ENCODE measurements at regions not wholly inside any gene's neighbourhood (a gene's known extent, or its start where the extent isn't known, plus 50 kb on each side); places are given as distances from the start of the nearest gene placed in this dataset.

DNA sequence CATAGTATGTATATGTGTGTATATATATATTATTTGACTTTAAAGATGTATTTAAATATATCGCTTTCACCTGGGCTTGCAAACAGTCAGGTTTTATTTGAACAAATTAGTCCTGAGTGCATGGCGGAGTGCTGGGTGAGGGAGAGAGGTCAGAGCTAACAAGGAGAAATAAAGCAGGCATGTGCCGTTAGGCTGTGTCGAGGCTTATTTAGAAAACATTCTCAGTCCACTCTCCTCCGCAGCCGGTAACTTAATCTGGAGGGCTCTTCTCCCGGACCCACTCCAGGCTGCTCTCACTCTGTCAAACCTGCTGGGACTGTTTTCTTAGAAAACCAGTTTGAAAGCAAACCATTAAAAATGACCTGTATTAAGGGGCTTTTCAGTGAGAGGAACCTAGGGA is 455.9 kb downstream of the MN1 start:
- no peak for DNase-seq (ENCODE audit: low read depth in 2 of 3, low spot score in 2 of 3)

DNA sequence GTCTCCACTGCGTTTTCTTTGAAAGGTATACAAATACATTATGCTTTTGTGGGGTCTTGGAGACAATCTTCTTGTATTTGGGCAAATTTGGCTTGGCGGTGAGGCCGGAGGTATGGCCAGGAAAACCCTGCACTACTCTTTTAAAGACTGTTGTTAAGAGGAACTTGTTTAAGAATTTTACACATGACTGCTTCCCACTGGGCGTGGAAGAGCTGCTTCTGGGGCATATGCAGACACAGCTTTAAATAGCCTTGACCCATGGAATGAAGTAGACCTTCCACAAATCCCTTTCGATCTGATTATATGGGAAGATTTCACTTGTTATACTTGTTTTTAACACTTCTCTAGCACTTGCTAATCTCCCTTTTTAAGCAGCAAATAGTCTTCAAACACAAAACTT is 453.6 kb downstream of the MN1 start:
- no peak for DNase-seq (ENCODE audit: low read depth in 2 of 3, low spot score in 2 of 3)

DNA sequence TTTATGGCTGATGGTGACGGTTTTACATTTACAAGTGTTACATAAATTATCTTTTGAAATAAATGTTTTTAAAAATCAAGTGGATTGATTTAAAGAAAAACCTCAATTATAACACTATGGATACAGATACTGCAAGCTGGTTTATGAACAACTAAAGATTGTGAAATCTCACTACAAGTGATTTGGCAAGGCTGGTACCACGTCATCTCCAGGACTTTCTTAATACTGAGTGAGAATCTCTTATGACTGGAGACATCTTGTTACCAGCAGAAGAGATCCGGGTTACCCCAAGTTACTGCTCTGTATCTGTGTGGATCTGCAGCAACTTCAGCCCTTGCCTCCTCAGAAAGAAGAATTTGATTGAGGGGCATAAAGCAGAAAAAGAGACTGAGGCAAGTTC is 452.9 kb downstream of the MN1 start:
- DNase-seq (ENCODE audit: low read depth in 2 of 3, low spot score in 2 of 3), result no peak

- DNase-seq (ENCODE audit: low read depth in 2 of 3, low spot score in 2 of 3), result no peak
These were observed 452.1 kb downstream of the MN1 start for GRCh38 chr22:27349456-27349855.

- DNase-seq (ENCODE audit: low read depth in 2 of 3, low spot score in 2 of 3), result no peak
These were observed 451.2 kb downstream of the MN1 start for GRCh38 chr22:27350306-27350705.

GRCh38 chr22:27352426-27352825 is 449.1 kb downstream of the MN1 start:
- no peak for DNase-seq (ENCODE audit: low read depth in 2 of 3, low spot score in 2 of 3)

- no peak for DNase-seq (ENCODE audit: low read depth in 2 of 3, low spot score in 2 of 3)
These were observed 443.3 kb downstream of the MN1 start for GRCh38 chr22:27358096-27358870.

- DNase-seq (ENCODE audit: low read depth in 2 of 3, low spot score in 2 of 3), result peak in 2 of 3 donors; percentile 55 to 71
These were observed 431.3 kb downstream of the MN1 start for GRCh38 chr22:27370269-27370668.

DNA sequence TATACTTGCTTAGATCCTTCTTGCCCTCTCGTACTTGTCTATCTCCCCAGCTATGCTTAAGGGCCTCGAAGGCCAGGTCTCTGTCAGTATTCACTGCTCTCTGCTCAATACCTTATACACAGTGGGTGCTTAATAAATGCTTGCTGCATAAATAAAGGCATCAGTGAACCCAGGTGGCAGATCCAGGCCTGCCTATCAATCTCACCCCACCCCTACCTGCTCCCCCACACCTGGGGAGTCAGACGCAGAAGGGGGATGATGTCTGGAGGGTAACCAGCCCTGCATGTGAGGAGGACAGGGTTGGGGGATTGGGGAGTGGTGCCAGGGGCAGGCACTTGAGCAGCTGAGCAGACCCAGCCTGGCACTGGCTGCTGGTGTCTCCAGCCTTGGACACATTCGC is 430.6 kb downstream of the MN1 start:
- DNase-seq (ENCODE audit: low read depth in 2 of 3, low spot score in 2 of 3), result no peak

DNA sequence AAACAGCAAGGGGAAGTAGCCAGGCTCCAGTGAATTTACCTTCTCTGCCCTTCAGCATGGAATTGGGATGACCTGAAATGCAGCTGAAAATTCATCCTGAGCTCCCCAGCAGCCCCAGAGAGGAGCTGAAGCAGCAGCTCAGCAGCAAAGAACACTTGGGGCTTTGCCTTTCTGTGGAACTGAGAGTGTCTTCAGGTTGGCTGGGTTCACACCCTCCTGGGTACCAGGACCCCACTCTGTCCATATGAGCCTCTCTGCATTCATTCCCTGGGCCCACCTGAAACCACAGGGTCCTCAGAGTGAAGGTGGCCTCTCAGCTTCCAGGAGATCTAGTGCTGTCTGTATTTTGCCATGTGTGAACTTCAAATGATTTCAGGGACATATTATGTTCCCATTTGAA is 429.2 kb downstream of the MN1 start:
- no peak for DNase-seq (ENCODE audit: low read depth in 2 of 3, low spot score in 2 of 3)

GRCh38 chr22:27372969-27373670 is 428.4 kb downstream of the MN1 start:
- no peak for DNase-seq (ENCODE audit: low read depth in 2 of 3, low spot score in 2 of 3)

- DNase-seq (ENCODE audit: low read depth in 2 of 3, low spot score in 2 of 3), result no peak
These were observed 423.9 kb downstream of the MN1 start for GRCh38 chr22:27377501-27378295.

DNA sequence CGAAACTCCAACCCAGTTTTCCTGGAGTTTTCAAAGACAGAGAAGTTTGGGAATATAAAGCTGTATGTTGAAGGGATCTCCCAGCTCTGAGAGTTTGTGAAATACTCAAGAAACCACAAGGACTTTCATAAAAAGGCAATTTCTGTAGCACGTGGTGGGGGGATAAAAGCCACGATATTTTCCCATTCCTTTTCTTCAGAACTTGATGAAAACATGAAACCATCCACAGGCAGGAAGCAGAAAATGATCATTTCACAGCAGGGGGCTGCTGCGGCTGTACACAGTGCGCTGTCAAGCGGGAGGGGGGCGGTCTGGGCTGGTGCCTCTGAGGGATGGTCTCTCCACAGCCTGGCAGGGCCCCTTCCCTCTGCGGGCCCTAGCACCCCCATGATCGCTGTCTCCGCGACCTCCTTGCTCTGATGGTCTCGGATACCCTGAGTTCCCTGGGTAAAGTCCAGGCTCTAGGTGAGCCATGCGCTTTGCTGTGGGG is 423.2 kb downstream of the MN1 start:
- DNase-seq (ENCODE audit: low read depth in 2 of 3, low spot score in 2 of 3), result no peak

GRCh38 chr22:27378995-27379394 is 422.6 kb downstream of the MN1 start:
- no peak for DNase-seq (ENCODE audit: low read depth in 2 of 3, low spot score in 2 of 3)

DNA sequence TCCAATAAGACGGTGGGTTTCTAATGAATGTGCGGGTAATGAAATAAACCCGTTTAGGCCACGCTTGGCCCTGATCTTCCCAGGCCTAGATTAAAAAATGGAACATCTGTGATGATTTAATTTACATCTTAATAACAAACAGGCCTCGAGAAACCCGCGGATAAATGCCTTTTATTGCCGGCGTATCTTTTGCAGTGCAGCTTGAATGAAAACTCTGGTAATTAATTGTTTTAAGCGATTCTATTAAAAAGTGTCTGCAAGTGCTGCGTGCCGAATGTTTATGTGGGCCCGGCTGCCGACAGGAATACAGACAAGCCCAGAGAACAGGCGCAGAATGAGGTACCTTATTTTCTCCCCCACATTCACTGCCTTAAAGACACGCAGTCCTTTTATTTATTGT is 420.7 kb downstream of the MN1 start:
- no peak for DNase-seq (ENCODE audit: low read depth in 2 of 3, low spot score in 2 of 3)

GRCh38 chr22:27381552-27381951 is 420.0 kb downstream of the MN1 start:
- no peak for DNase-seq (ENCODE audit: low read depth in 2 of 3, low spot score in 2 of 3)

- DNase-seq (ENCODE audit: low read depth in 2 of 3, low spot score in 2 of 3), result no peak
These were observed 419.4 kb downstream of the MN1 start for GRCh38 chr22:27381960-27382742.

- no peak for DNase-seq (ENCODE audit: low read depth in 2 of 3, low spot score in 2 of 3)
These were observed 418.6 kb downstream of the MN1 start for GRCh38 chr22:27382947-27383346.

DNA sequence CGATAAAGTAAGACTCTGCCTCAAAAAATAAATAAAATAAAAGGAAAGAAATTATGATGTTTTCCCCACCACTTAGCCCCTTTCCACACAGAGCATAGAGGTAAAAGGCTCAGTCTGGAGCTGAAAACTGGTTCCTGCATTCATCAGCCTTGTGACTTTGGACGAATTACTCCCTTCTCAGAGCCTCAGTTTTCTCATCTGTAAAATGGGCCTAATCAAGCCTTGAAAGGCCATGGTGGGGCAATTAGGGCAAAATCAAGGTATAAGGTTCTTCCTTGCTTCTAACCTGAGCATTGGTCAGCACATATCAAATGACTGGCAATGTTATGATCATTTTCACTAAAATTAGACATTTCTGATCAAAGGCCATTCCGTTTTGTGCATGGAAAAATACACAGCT is 417.7 kb downstream of the MN1 start:
- no peak for DNase-seq (ENCODE audit: low read depth in 2 of 3, low spot score in 2 of 3)

- no peak for DNase-seq (ENCODE audit: low read depth in 2 of 3, low spot score in 2 of 3)
These were observed 416.1 kb downstream of the MN1 start for GRCh38 chr22:27385261-27385998.

All from hematopoietic multipotent progenitor cell (in vitro differentiated cells).